Naive thymus-derived CD4-positive, alpha-beta T cell (primary cell): ENCODE measurements at regions not wholly inside any gene's neighbourhood (a gene's known extent, or its start where the extent isn't known, plus 50 kb on each side); places are given as distances from the start of the nearest gene placed in this dataset.
"Not testable (repeated sequence)": the region's sequence is repeated elsewhere in the genome, so short reads cannot be mapped to it uniquely, and the experiment has no call there.

Source experiments
- ATAC-seq: fragments of 150-1000 bp; cut with Tn5 transposase; 2 replicates; pipeline ENCODE4 v1.10.0; 2021; ENCODE audit warnings: mild to moderate bottlenecking, moderate library complexity
- CTCF ChIA-PET: fragments of 350-600 bp; sonication (Branson Sonifier 250); formaldehyde crosslinking; loops from one replicate; lab custom pipeline; 2021; ENCODE audit warnings: antibody characterized with exemption; lab: Charles Lee
- POLR2A ChIA-PET: fragments of 350-600 bp; sonication (Branson Sonifier 250); formaldehyde crosslinking; loops from one replicate; lab custom pipeline; 2021; ENCODE audit warnings: antibody characterized with exemption, inconsistent platforms; lab: Charles Lee
- DNase-seq, 9 donors: peaks; one replicate each; pipeline versions ENCODE4 v3.0.0 to v3.0.0-alpha.2; 2020 to 2022; ENCODE audit warnings: mixed read lengths in 1 of 9
- H3K27ac ChIP-seq: one replicate; pipeline ENCODE4 v1.7.0; 2013; ENCODE audit warnings: mild to moderate bottlenecking, low read depth, low read length, moderate library complexity
- H3K27me3 ChIP-seq, 2 donors: one replicate each; pipeline ENCODE4 v1.7.0; 2013; ENCODE audit warnings: low read length in 2 of 2, mild to moderate bottlenecking in 2 of 2, moderate library complexity in 2 of 2; ENCODE audit not compliant: control insufficient read depth in 2 of 2, insufficient read depth in 2 of 2
- H3K36me3 ChIP-seq, 3 experiments: 1 replicate in 2 of 3; 2 replicates in 1 of 3; pipeline ENCODE4 v1.7.0; 2013; ENCODE audit warnings: low read length in 3 of 3, mild to moderate bottlenecking in 3 of 3, moderate library complexity in 1 of 3; ENCODE audit not compliant: insufficient read depth in 3 of 3, control insufficient read depth in 2 of 3
- H3K4me1 ChIP-seq, 2 donors: one replicate each; pipeline ENCODE4 v1.7.0; 2013; ENCODE audit warnings: low read length in 2 of 2, mild to moderate bottlenecking in 2 of 2, moderate library complexity in 1 of 2; ENCODE audit not compliant: control insufficient read depth in 2 of 2, insufficient read depth in 2 of 2
- H3K4me3 ChIP-seq: 2 replicates; pipeline ENCODE4 v1.7.0; 2013; ENCODE audit warnings: mild to moderate bottlenecking, low read length
- H3K9me3 ChIP-seq, 3 experiments: 1 replicate in 2 of 3; 2 replicates in 1 of 3; pipeline ENCODE4 v1.7.0; 2013; ENCODE audit warnings: low read length in 3 of 3; ENCODE audit not compliant: control insufficient read depth in 2 of 3
- H3K27ac Mint-ChIP-seq, 9 donors: one replicate each; pipeline ENCODE4 v1.8.0; 2020 to 2022; ENCODE audit warnings: mixed read lengths in 9 of 9, mild to moderate bottlenecking in 8 of 9, moderate library complexity in 5 of 9, inconsistent platforms in 2 of 9
- H3K27me3 Mint-ChIP-seq, 5 donors: one replicate each; pipeline ENCODE4 v1.8.0; 2021 to 2022; ENCODE audit warnings: mixed read lengths in 5 of 5, mild to moderate bottlenecking in 1 of 5
- H3K36me3 Mint-ChIP-seq, 5 donors: one replicate each; pipeline ENCODE4 v1.8.0; 2020 to 2022; ENCODE audit warnings: mixed read lengths in 5 of 5, mild to moderate bottlenecking in 3 of 5, inconsistent platforms in 1 of 5
- H3K4me1 Mint-ChIP-seq, 7 donors: one replicate each; pipeline ENCODE4 v1.8.0; 2020 to 2022; ENCODE audit warnings: mixed read lengths in 7 of 7, mild to moderate bottlenecking in 3 of 7, inconsistent platforms in 1 of 7
- H3K4me3 Mint-ChIP-seq, 10 donors: one replicate each; pipeline ENCODE4 v1.8.0; 2020 to 2022; ENCODE audit warnings: mild to moderate bottlenecking in 10 of 10, mixed read lengths in 10 of 10, moderate library complexity in 6 of 10, inconsistent platforms in 2 of 10
- H3K9me3 Mint-ChIP-seq, 11 donors: one replicate each; pipeline ENCODE4 v1.8.0; 2020 to 2022; ENCODE audit warnings: mixed read lengths in 11 of 11, mild to moderate bottlenecking in 4 of 11, inconsistent platforms in 1 of 11, moderate library complexity in 1 of 11
- intact Hi-C, 2 donors: fragments of 100-400 bp; cut with micrococcal nuclease; formaldehyde crosslinking; loops; one replicate each; pipeline ENCODE4 v1.15.1; 2023

DNA sequence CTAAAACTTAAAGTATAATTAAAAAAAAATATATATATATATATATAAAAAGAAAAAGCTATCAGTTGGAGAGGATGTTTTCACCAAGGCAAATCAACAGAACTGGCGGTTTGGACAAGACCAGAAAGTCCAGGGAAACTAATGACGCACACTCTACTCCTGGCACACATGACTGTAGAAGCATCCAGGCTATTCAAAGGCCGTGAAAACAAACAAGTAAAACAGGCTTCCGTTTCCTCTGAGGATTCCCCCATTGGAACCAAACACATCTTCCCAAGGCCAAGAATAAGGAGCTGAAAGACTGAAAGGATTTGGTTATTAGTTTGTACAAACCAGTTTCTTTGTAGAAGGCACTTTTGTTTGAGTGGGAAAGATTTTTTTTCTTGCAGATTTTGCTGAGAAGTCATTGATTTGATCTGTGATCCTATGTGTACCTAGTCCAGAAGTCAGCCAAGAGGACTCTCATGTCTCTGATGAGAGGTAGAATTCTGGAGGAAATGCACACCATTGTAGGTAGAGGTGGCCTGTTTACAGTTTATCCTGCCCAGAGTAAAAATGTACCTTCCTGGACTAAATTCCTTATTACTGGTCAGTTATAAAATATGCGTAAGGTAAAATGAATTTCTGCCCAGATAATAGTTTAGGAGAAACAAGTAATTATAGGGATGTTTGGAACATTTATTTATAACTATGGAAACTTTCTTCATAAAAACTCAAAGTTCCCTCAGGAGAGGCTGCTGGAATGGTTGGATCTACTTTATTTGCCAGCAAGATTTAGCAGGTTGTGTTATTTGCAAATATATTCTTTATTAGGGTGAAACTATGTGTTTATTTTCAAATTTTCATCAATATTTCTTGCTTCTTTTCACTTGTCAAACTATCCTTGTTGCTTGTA is 66.5 kb downstream of the DMP1 start:
- ATAC-seq (no peak), DNase-seq (no peak)
- POLR2A ChIA-PET = no interaction called here
- Mint-ChIP-seq H3K4me3 (no peak overlapping the region), H3K36me3 (no peaks in the 10 kb centered on the region), H3K27me3 (peaks cover 0 to 13% (median 5%) of the 10 kb centered on the region in 5 donors), H3K4me1 (no peaks in the 10 kb centered on the region), H3K27ac (no peak overlapping the region), H3K9me3 (peaks cover 0 to 12% (median 2%) of the 10 kb centered on the region in 11 donors)
- Histone ChIP-seq H3K4me3 (no peak overlapping the region), H3K9me3 (no peaks in the 10 kb centered on the region), H3K4me1 (no peaks in the 10 kb centered on the region), H3K27me3 (no peaks in the 10 kb centered on the region), H3K36me3 (no peaks in the 10 kb centered on the region), H3K27ac (no peak overlapping the region)
- CTCF ChIA-PET = no interaction called here
- intact Hi-C loops = no loop called here

DNA sequence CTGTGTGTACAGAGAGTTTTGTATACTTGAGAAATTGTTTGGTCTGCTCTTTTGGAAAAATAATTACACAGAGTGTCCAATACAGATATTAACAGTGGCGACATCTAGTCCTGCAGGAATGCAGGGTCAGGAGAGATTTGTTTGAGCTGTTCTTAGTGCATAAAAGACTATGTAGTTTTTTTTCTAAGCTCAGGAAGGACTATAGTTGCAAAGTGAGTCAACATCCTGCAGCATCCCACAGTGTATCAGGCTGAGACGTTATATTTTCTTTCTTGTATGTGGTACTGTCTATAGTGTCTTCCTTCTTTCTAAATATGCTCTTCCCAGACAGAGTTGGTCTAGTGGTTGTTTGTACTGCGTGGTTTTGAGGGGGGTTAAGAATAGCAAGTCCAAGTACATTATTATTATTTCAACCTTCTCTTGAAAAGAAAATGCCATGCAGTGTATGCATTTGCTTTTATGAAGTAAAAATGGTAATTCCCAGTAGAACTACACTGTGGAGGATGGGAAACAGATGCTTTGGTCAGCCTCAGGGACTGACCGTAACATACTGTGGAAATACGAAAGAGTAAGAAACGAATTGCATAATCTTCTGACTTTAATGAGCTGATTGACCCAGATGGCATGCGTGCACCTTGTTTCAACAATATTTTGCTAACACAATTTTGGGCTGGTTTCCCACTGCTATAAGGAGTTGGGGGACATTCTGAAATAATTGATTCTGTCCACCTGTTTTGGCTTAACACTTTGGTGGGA is 67.4 kb downstream of the DMP1 start:
- no peaks in the 10 kb centered on the region for H3K36me3 Mint-ChIP-seq
- no peak for DNase-seq
- no peaks in the 10 kb centered on the region for H3K27me3 ChIP-seq
- H3K27ac ChIP-seq = no peak overlapping the region
- intact Hi-C loops = no loop called here
- CTCF ChIA-PET = no interaction called here
- no peak for ATAC-seq
- H3K4me3 ChIP-seq = no peak overlapping the region
- peaks cover 0 to 8% (median 0%) of the 10 kb centered on the region in 5 donors for H3K27me3 Mint-ChIP-seq
- no peaks in the 10 kb centered on the region for H3K9me3 ChIP-seq
- no peak overlapping the region for H3K27ac Mint-ChIP-seq
- H3K4me1 Mint-ChIP-seq = no peaks in the 10 kb centered on the region
- H3K4me1 ChIP-seq = no peaks in the 10 kb centered on the region
- H3K36me3 ChIP-seq = no peaks in the 10 kb centered on the region
- H3K9me3 Mint-ChIP-seq = peaks cover 0 to 6% (median 1%) of the 10 kb centered on the region in 11 donors
- H3K4me3 Mint-ChIP-seq = no peak overlapping the region
- POLR2A ChIA-PET = no interaction called here

DNA sequence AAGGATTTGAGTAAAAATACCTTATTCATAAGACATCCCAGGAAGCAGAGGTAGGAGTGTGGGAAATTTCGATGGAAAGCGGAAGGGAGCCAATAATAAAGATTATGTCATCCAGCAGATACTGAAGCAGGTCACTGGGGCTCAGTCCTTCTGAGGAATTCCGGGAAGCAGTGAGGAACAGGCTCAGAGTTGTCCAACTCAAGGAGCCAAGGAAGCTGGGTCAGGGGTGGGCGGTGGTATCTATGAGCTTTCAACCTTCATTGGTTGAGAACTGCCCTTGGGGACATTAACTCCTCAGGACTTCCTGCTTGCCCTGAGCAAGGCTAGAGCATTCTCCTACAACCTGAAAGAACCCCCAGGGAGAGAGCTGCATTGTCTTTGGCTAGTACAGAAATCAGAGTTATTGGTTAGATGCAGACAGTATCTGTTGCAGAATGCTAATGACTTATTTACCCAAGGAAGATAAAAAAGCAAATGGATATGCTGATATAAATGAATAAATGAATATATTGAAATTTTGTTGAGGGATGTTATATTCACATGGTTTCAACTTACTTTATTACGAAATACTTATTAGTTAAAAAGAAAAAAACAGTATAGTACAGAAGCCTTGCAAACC is 68.2 kb downstream of the DMP1 start:
- no peak overlapping the region for H3K27ac Mint-ChIP-seq
- H3K4me1 Mint-ChIP-seq = no peaks in the 10 kb centered on the region
- no peaks in the 10 kb centered on the region for H3K4me1 ChIP-seq
- no peaks in the 10 kb centered on the region for H3K36me3 ChIP-seq
- ChIA-PET POLR2A (no interaction called here), CTCF (no interaction called here)
- H3K4me3 Mint-ChIP-seq = no peak overlapping the region
- peaks cover 0 to 6% (median 0%) of the 10 kb centered on the region in 11 donors for H3K9me3 Mint-ChIP-seq
- intact Hi-C loops = no loop called here
- no peaks in the 10 kb centered on the region for H3K27me3 ChIP-seq
- no peak for DNase-seq
- peaks cover 0 to 8% (median 0%) of the 10 kb centered on the region in 5 donors for H3K27me3 Mint-ChIP-seq
- no peak overlapping the region for H3K4me3 ChIP-seq
- no peak for ATAC-seq
- no peaks in the 10 kb centered on the region for H3K9me3 ChIP-seq
- no peaks in the 10 kb centered on the region for H3K36me3 Mint-ChIP-seq
- H3K27ac ChIP-seq = no peak overlapping the region

DNA sequence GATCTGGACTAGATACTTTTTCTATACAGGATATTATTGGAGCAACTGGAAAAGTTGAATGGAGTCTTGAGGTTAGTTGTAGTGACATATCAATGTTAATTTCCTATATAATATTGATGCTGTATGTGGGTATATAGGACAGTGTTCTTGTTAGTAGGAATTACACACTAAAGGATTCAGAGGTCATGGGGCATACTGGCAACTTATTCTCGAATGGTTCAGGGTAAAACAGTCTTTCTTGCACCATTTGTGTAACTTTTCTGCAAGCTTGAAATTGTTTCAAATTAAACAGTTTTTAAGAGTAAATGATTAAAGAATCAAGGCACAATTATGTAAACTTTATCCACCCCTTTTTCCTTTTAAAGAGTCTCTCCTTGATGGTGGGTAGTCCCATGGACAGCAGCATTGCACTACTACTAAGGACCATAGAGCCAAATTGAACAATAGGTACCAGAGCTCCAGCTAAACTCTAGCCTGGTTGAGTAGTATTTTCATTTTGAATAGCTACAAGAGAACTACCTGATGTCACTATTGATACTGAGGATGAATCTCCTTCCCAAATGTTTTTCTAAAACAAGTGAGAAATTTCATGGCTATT is 70.1 kb downstream of the DMP1 start:
- no peak overlapping the region for H3K4me3 ChIP-seq
- ATAC-seq = no peak
- ChIA-PET CTCF (interaction anchor here (0.5 kb wide), 1 partner anchor 9 kb away, joined by 3 read pairs; no protein-coding TSS in a partner anchor), POLR2A (no interaction called here)
- no peaks in the 10 kb centered on the region for H3K9me3 ChIP-seq
- H3K27me3 ChIP-seq = no peaks in the 10 kb centered on the region
- H3K4me1 ChIP-seq = no peaks in the 10 kb centered on the region
- Mint-ChIP-seq H3K36me3 (peaks cover 0 to 9% (median 0%) of the 10 kb centered on the region in 5 donors), H3K27ac (no peak overlapping the region), H3K9me3 (peaks cover 3 to 13% (median 10%) of the 10 kb centered on the region in 11 donors), H3K4me1 (no peaks in the 10 kb centered on the region), H3K4me3 (no peak overlapping the region), H3K27me3 (peaks cover 0 to 8% (median 0%) of the 10 kb centered on the region in 5 donors)
- no peak for DNase-seq
- H3K36me3 ChIP-seq = no peaks in the 10 kb centered on the region
- intact Hi-C loops = no loop called here
- H3K27ac ChIP-seq = no peak overlapping the region

DNA sequence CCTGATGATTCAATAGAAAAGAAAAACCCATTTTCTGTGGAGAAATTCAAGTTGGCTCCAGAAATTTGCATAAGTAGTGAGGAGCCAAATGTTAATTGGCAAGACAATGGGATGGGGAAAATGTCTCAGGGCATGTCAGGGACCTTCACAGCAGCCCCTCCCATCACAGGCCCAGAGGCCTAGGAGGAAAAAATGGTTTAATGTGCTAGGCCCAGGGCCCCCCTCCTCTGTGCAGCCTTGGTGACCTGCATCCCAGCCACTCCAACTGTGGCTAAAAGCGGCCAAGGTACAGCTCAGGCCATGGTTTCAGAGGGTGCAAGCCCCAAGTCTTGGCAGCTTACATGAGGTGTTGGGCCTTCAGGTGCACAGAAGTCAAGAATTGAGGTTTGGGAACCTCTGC is 74.1 kb upstream of the IBSP start:
- H3K36me3 ChIP-seq, H3K36me3 Mint-ChIP-seq, H3K27ac ChIP-seq, DNase-seq, H3K4me1 ChIP-seq, CTCF ChIA-PET, POLR2A ChIA-PET, H3K27me3 ChIP-seq, H3K4me1 Mint-ChIP-seq, H3K9me3 ChIP-seq, H3K27ac Mint-ChIP-seq, intact Hi-C loops, H3K4me3 ChIP-seq, ATAC-seq, H3K4me3 Mint-ChIP-seq: not testable (repeated sequence)
- Mint-ChIP-seq H3K27me3 (peaks cover 0 to 12% (median 2%) of the 10 kb centered on the region in 5 donors), H3K9me3 (peaks cover 3 to 20% (median 13%) of the 10 kb centered on the region in 11 donors)

DNA sequence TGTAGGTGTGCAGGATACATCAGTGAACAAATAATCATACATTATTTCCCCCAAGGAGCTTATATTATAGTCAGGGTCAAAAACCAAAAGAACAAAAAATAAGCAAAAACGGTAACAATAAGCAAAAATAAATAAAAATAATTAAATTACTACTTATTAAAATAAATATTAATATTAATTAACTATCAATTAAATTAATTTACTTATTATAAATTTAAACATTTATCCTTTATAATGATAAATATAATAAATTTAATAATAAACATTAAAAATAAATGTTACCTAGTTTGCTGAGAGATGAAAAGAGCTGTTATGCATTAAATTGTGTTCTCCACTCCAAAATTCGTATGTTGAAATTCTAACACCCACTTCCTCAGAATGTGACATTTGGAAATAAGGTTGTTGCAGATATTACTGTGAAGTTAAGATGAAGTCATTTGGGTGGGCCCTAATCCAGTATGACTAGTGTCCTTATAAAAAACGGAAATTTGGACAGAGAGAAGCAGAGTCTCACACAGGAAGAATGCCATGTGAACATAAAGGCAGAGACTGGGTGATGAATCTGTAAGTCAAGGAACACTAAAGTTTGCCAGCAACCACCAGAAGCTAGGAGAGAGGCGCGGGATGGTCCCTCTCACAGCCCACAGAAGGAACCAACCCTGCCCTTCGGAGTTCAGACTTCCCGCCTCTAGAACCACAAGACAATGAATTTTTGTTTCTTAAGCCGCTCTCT is 67.2 kb upstream of the IBSP start:
- Mint-ChIP-seq H3K4me3 (no peak overlapping the region), H3K9me3 (peaks cover 0 to 4% (median 0%) of the 10 kb centered on the region in 11 donors), H3K27me3 (peaks cover 0 to 26% (median 10%) of the 10 kb centered on the region in 5 donors), H3K36me3 (no peaks in the 10 kb centered on the region), H3K4me1 (no peaks in the 10 kb centered on the region), H3K27ac (no peak overlapping the region)
- Histone ChIP-seq H3K27me3 (no peaks in the 10 kb centered on the region), H3K4me3 (no peak overlapping the region), H3K9me3 (no peaks in the 10 kb centered on the region), H3K4me1 (no peaks in the 10 kb centered on the region), H3K36me3 (no peaks in the 10 kb centered on the region), H3K27ac (no peak overlapping the region)
- ChIA-PET CTCF (no interaction called here), POLR2A (no interaction called here)
- intact Hi-C loops = no loop called here
- no peak for DNase-seq
- peak; percentile 85 for ATAC-seq
